ENCODE measurements at regions not wholly inside any gene's neighbourhood (a gene's known extent, or its start where the extent isn't known, plus 50 kb on each side); places are given as distances from the start of the nearest gene placed in this dataset.
"Not testable (repeated sequence)": the region's sequence is repeated elsewhere in the genome, so short reads cannot be mapped to it uniquely, and the experiment has no call there.

DNA sequence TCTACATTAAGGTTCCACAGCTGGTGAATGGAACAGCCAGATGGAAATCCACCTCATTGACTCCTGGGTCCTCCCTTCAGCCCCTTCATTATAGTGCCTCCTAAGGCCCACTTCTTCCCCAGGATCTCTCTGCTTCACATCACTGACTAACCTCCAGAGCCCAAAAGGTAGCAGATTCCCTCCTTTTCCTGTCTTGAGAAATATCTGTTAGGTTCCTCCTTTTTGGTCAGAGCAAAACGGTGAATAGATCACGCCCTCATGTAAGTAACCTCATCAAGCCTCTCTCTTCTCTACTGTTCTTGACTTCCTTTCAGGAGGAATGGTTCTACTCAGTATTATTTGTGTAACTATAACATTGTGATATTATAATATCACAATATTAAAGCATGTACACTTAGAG lies 155.0 kb upstream of the SRD5A2 start:
- DNase-seq, result no peak

DNA sequence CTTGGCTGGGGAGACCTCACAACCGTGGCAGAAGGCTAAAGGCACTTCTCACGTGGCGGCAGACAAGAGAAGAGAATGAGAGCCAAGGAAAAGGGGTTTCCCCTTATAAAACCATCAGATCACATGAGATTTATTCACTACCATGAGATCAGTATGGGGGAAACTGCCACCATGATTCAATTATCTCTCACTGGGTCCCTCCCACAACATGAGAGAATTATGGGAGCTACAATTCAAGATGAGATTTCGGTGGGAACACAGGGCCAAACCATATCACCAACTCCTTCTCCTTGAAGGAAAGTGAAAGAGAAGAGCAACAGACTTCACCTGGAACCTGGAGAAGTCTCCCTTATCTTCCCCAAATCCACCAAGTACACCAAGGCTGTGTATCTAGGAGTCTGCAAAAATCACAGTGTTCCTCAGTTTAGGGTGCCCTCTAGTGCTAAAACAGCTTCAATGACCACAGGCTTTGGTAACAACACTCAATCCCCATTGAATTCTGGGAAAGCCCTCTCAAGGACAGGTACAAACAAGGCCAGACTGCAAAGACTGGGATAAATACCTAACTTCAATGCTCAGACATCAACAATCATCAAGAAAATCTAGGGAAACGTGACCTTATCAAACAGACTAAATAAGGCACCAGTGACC lies 148.8 kb upstream of the SRD5A2 start:
- peak; percentile 10 for DNase-seq

- no peak for DNase-seq
These were observed 148.3 kb upstream of the SRD5A2 start for GRCh38 chr2:31729065-31729439.

- DNase-seq, result no peak
These were observed 147.8 kb upstream of the SRD5A2 start for GRCh38 chr2:31728406-31729064.

DNA sequence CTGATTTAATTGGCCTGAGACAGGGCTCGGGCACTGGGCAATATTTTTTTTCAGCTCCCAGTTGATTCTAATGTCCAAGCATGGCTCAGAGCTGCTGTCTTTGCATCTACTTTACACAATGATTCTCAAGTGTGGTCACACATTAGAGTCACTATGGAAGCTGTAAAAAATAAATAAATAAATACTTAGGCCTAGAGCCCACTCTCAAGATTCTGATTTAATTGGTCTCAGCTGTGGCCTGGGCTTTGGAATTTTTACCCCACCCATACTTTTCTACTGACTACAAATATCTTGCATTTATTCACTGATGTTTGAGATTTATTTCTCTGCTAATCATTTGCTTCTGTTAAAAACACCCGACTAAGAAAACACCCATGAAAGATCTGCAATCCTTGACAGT lies 145.7 kb upstream of the SRD5A2 start:
- no peak for DNase-seq

DNA sequence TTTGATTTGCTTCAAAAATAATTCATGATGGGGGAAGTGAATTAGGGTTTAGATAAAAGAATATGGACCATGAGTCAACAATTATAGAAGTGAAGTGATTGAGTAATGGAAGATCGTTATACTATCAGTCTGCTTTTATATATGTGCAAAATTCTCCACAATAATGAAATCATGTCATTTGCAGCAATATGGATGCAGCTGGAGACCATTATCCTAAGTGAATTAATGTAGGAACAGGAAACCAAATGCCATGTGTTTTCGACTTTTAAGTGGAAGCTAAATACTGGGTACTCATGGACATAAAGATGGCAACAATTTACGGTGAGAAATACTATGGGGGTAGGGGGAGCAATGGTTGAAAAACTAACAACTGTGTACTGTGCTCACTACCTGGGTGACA lies 144.7 kb upstream of the SRD5A2 start:
- no peak for DNase-seq

DNA sequence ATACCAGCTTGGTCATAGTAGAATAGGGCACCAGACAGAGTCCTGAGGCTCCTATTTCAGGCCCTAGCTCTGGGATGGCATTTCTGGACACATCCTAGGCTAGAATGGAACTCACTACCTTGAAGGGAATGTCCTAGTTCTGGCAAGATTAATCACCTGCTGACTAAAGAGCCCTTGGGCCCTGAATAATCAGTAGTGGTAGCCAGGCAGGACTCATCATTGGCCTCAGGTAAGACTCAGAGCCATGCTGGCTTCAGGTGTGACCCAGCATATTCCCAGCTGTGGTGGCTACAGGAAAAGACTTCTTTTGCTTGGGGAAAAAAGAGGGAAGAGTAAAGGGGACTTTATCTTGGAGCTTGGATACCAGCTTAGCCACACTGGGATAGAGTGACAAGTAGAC lies 131.0 kb upstream of the SRD5A2 start:
- DNase-seq, result no peak

GRCh38 chr2:31710121-31710520 lies 129.4 kb upstream of the SRD5A2 start:
- no peak for DNase-seq

DNA sequence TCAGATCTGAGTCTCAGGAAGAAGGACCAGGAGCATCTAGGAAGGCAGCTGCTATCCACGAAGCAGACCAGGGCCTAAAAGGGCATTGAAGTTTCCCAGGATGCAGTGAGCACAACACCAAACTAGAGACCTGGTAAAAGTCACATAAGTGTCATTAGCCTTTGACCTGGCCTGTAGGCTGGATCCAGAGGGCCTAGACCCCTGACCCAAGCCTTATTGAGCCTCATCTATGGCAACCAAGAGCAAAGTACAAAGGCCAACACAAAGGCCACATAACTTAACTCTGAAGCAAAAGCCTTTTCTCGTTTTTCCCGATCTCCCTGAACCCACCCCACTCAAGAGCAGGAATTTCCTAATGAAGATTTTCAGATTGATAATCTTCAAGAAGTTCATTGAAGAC lies 127.3 kb upstream of the SRD5A2 start:
- no peak for DNase-seq

- no peak for DNase-seq
These were observed 123.9 kb upstream of the SRD5A2 start for GRCh38 chr2:31704561-31705212.

GRCh38 chr2:31703253-31703652 lies 122.5 kb upstream of the SRD5A2 start:
- DNase-seq, result no peak

DNA sequence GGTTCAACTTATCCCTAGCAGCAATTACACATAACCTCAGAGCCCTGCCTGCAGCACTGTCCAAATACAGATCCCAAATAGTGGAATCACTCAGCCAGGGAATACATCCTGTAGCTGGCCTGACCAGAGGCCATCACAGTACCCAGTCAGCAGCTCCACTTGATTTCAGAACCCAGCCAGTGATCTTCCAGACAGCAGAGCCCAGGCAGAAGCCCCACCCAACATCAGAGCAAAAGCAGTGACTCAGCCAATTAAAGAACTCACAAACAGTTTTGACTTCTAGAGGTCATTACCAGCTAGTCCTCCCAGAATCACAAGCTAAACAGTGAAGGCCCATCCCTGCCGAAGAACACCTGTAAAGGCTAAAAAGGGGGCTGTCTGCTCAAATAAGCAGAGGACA lies 118.0 kb upstream of the SRD5A2 start:
- no peak for DNase-seq

DNA sequence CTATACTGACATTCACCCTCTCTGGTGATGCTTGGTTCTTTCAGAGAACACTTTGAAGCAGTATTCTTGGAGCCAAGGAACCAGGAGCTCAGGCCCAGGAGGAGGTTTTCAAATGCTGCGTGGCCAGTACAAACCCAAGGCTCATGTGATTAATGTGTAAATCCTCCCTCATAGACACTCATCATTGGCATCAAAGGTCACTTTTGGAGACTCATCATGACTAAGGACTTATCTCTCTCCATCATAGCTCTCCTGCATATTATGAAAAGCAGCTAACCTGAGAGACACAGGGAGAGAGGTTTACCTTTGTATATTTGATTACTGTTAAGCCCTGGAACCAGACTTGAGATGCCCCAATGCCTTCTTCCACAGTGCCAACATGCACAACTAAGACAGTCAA lies 115.3 kb upstream of the SRD5A2 start:
- no peak for DNase-seq

DNA sequence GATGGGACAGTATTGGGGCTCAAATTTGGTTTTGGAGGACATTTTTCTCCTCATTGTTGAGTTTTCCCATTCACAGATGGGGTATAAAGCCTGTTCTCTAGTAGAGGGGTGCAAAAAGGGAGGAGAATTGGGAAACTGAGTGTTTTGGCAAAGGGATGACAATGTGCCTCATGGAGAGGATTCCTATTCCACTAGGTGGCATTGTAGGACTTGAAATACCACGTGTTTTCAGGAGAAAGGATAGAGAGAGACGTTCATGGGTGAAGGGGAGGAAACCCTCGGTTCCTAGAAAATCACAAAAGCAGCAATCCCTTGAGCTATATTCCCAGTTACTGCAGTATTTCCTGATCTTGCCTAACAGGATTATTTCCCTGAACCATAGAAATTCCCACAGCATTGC lies 113.7 kb upstream of the SRD5A2 start:
- no peak for DNase-seq

- peak; percentile 3 for DNase-seq
These were observed 113.1 kb upstream of the SRD5A2 start for GRCh38 chr2:31693882-31694281.

DNA sequence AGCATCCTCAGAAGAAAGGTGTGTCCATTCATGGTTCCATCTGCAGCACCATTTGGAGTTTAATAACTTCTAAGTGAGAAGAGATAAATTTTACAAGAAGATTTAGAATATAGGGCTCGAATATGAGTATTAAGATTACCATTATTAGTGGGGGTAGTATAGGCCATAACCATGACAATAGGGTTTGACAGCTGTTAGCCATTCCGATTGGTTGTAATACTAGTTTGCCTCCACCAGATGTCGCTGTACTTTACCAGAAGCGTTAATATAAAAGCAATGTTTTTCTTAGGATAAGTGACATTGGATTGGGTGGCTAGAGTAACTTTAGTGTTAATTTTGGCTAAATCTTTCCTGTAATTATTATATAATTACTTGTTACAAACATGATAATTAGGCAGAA lies 107.5 kb upstream of the SRD5A2 start:
- DNase-seq, result no peak

- not testable (repeated sequence) for DNase-seq
These were observed 102.8 kb upstream of the SRD5A2 start for GRCh38 chr2:31683506-31683905.

- no peak for DNase-seq
These were observed 94.8 kb upstream of the SRD5A2 start for GRCh38 chr2:31675485-31675901.

- no peak for DNase-seq
These were observed 93.7 kb upstream of the SRD5A2 start for GRCh38 chr2:31674446-31674845.

- DNase-seq, result no peak
These were observed 86.1 kb upstream of the SRD5A2 start for GRCh38 chr2:31666878-31667277.

DNA sequence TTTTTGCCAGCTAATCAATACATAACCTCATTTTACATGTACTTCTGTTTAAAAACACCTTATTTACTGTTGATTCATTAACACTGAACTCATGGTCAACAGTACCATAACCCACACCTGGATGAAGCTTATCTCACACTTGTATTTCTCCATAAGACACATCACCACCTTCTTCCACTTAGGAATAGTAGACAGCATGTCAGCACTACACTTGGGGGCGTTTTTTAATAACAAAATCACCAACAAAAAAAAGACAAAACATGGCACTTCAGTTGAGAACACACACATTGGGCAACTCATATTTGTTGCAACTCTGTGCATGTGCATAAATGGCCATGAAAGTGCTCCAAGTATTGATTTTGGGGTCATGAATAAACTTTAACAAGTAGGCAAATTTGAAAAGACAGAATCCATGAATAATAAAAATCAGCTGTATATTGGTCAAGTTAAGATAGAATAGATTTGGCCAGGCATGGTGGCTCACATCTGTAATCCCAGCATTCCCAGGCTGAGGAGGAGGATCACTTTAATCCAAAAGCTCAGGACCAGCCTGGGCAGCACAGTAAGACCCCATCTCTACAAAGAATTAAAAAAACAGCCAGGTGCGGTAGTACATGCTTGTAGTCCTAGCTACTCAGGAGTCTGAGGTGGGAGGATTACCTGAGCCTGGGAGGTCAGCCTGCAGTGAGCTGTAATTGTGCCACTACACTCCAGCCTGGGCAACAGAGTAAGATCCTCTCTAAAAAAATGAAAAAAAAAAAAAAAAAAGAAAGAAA lies 84.4 kb upstream of the SRD5A2 start:
- no peak for DNase-seq

GRCh38 chr2:31660812-31661335 lies 80.1 kb upstream of the SRD5A2 start:
- no peak for DNase-seq

GRCh38 chr2:31660165-31660564 lies 79.4 kb upstream of the SRD5A2 start:
- DNase-seq, result no peak

DNA sequence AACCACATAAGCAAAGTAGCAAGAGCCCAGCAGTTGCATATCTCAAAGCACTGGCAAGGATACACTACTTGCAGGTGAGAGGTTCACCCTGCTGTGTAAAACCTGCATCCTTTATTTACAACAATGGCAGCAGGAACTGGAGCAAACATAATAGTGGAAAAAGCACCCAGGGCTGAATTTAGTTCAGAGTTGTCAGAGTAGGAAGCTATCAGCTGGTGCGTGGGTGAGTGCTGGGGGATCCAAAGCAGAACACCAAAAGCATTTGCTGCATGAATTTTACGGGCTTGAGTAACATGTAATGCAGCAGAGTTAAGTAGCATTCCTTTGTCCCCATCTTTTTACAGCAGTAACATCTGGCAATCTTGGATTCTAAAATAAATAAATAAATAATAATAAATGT lies 73.5 kb upstream of the SRD5A2 start:
- no peak for DNase-seq
